HG03108 (cell line): ENCODE measurements at regions not wholly inside any gene's neighbourhood (a gene's known extent, or its start where the extent isn't known, plus 50 kb on each side); places are given as distances from the start of the nearest gene placed in this dataset.

Source experiments
- ATAC-seq: cut with Tn5 transposase; IDR thresholded peaks from one replicate; pipeline ENCODE4 v1.9.1; 2021; ENCODE audit warnings: moderate library complexity; ENCODE audit not compliant: unreplicated experiment

GRCh38 chr2:7774481-7774880 lies 857.3 kb downstream of the RNF144A start:
- no peak for ATAC-seq

- ATAC-seq, result no peak
Measured at GRCh38 chr2:7777668-7778067, 860.5 kb downstream of the RNF144A start.

GRCh38 chr2:7780321-7780720 lies 863.1 kb downstream of the RNF144A start:
- ATAC-seq, result no peak

GRCh38 chr2:7785700-7786099 lies 868.5 kb downstream of the RNF144A start:
- ATAC-seq, result no peak

- ATAC-seq, result no peak
Measured at GRCh38 chr2:7788736-7789135, 871.5 kb downstream of the RNF144A start.

- no peak for ATAC-seq
Measured at GRCh38 chr2:7792031-7792651, 874.9 kb downstream of the RNF144A start.

GRCh38 chr2:7795778-7796563 lies 878.8 kb downstream of the RNF144A start:
- no peak for ATAC-seq

- no peak for ATAC-seq
Measured at GRCh38 chr2:7800031-7800430, 881.8 kb upstream of the ID2 start.

GRCh38 chr2:7801212-7801611 lies 880.6 kb upstream of the ID2 start:
- ATAC-seq, result no peak

GRCh38 chr2:7803515-7803914 lies 878.3 kb upstream of the ID2 start:
- ATAC-seq, result no peak

GRCh38 chr2:7809640-7810039 lies 872.2 kb upstream of the ID2 start:
- ATAC-seq, result no peak

GRCh38 chr2:7811073-7811472 lies 870.8 kb upstream of the ID2 start:
- ATAC-seq, result no peak

GRCh38 chr2:7812231-7812995 lies 869.4 kb upstream of the ID2 start:
- no peak for ATAC-seq

- no peak for ATAC-seq
Measured at GRCh38 chr2:7813541-7814292, 868.1 kb upstream of the ID2 start.

- no peak for ATAC-seq
Measured at GRCh38 chr2:7815726-7816125, 866.1 kb upstream of the ID2 start.

GRCh38 chr2:7816233-7816632 lies 865.6 kb upstream of the ID2 start:
- no peak for ATAC-seq

- ATAC-seq, result no peak
Measured at GRCh38 chr2:7816944-7817343, 864.9 kb upstream of the ID2 start.

- no peak for ATAC-seq
Measured at GRCh38 chr2:7819316-7819715, 862.5 kb upstream of the ID2 start.

- no peak for ATAC-seq
Measured at GRCh38 chr2:7819850-7820249, 862.0 kb upstream of the ID2 start.

GRCh38 chr2:7824211-7824610 lies 857.6 kb upstream of the ID2 start:
- no peak for ATAC-seq

- peak; percentile 70 for ATAC-seq
Measured at GRCh38 chr2:7825591-7826312, 856.1 kb upstream of the ID2 start.
